GM23338 (cell line): ENCODE measurements at regions not wholly inside any gene's neighbourhood (a gene's known extent, or its start where the extent isn't known, plus 50 kb on each side); places are given as distances from the start of the nearest gene placed in this dataset.

ENCODE experiments used
- ATAC-seq: fragments of 200-7000 bp; cut with Tn5 transposase; 3 replicates; pipeline ENCODE4 v1.9.1; 2020
- DNase-seq: peaks from one replicate; pipeline ENCODE4 v3.0.0-alpha.2; 2015; ENCODE audit warnings: low spot score
- H2AFZ ChIP-seq: fragments of 200-600 bp; sonication (generic); 2 replicates; pipeline ENCODE4 v1.8.0; 2016; ENCODE audit warnings: antibody characterized with exemption, mild to moderate bottlenecking, moderate library complexity
- H3F3A ChIP-seq: fragments of 200-600 bp; sonication (generic); replicated peaks from 2 replicates; pipeline ENCODE4 v1.8.0; 2017; ENCODE audit warnings: antibody characterized with exemption, mixed run types, low read depth
- H3K27ac ChIP-seq: fragments of 200-600 bp; sonication (generic); 2 replicates; pipeline ENCODE4 v1.6.1; 2016; ENCODE audit warnings: low read depth
- H3K27me3 ChIP-seq: fragments of 200-600 bp; sonication (generic); 2 replicates; pipeline ENCODE4 v1.8.0; 2016; ENCODE audit warnings: mild to moderate bottlenecking, mixed run types, moderate library complexity; ENCODE audit not compliant: insufficient read depth
- H3K36me3 ChIP-seq: fragments of 200-600 bp; sonication (generic); 2 replicates; pipeline ENCODE4 v1.8.0; 2016; ENCODE audit warnings: mild to moderate bottlenecking; ENCODE audit not compliant: insufficient read depth
- H3K4me1 ChIP-seq: fragments of 200-600 bp; sonication (generic); 2 replicates; pipeline ENCODE4 v1.8.0; 2016; ENCODE audit warnings: mild to moderate bottlenecking, moderate library complexity; ENCODE audit not compliant: insufficient read depth
- H3K4me2 ChIP-seq: fragments of 200-600 bp; sonication (generic); 2 replicates; pipeline ENCODE4 v1.7.1; 2017; ENCODE audit warnings: mixed run types
- H3K4me3 ChIP-seq: fragments of 200-600 bp; sonication (generic); 2 replicates; pipeline ENCODE4 v1.6.1; 2016; ENCODE audit warnings: mixed run types
- H3K79me2 ChIP-seq: fragments of 200-600 bp; sonication (generic); replicated peaks from 2 replicates; pipeline ENCODE4 v1.8.0; 2017; ENCODE audit warnings: mild to moderate bottlenecking; ENCODE audit not compliant: insufficient read depth
- H3K9me2 ChIP-seq: fragments of 200-600 bp; sonication (generic); 2 replicates; pipeline ENCODE4 v1.8.0; 2017; ENCODE audit not compliant: insufficient read depth
- H4K20me1 ChIP-seq: fragments of 200-600 bp; sonication (generic); replicated peaks from 2 replicates; pipeline ENCODE4 v1.8.0; 2017; ENCODE audit warnings: mild to moderate bottlenecking; ENCODE audit not compliant: insufficient read depth
- H3K27ac Mint-ChIP-seq: 2 replicates; pipeline ENCODE4 v1.8.0; 2020; ENCODE audit warnings: inconsistent platforms, mild to moderate bottlenecking, moderate library complexity, mixed read lengths
- H3K27me3 Mint-ChIP-seq: 3 replicates; pipeline ENCODE4 v1.8.0; 2022; ENCODE audit warnings: low read depth, mild to moderate bottlenecking, moderate library complexity, mixed read lengths, inconsistent platforms; ENCODE audit not compliant: insufficient read depth, poor library complexity
- H3K36me3 Mint-ChIP-seq: 3 replicates; pipeline ENCODE4 v1.8.0; 2021; ENCODE audit warnings: low read depth, mild to moderate bottlenecking, inconsistent platforms, moderate library complexity, mixed read lengths
- H3K4me1 Mint-ChIP-seq: 3 replicates; pipeline ENCODE4 v1.8.0; 2020; ENCODE audit warnings: mild to moderate bottlenecking, inconsistent platforms, mixed read lengths
- H3K4me3 Mint-ChIP-seq: 3 replicates; pipeline ENCODE4 v1.8.0; 2021; ENCODE audit warnings: moderate library complexity, mild to moderate bottlenecking, inconsistent platforms, mixed read lengths
- H3K9me3 Mint-ChIP-seq: 3 replicates; pipeline ENCODE4 v1.8.0; 2020; ENCODE audit warnings: moderate library complexity, mild to moderate bottlenecking, inconsistent platforms, mixed read lengths
- EZH2 ChIP-seq: fragments of 200-600 bp; sonication (generic); IDR thresholded peaks from one replicate; pipeline ENCODE4 v1.8.0; 2017; ENCODE audit warnings: antibody characterized with exemption, mild to moderate bottlenecking, low read depth; ENCODE audit not compliant: unreplicated experiment
- EZH2phosphoT487 ChIP-seq: fragments of 200-600 bp; sonication (generic); IDR thresholded peaks from one replicate; pipeline ENCODE4 v1.8.1; 2018; ENCODE audit warnings: antibody characterized with exemption; ENCODE audit not compliant: unreplicated experiment
- JUNB ChIP-seq: IDR thresholded peaks from one replicate; pipeline ENCODE4 v1.6.1; 2016; ENCODE audit warnings: antibody characterized with exemption; ENCODE audit not compliant: unreplicated experiment
- NANOG ChIP-seq: IDR thresholded peaks from 2 replicates; pipeline ENCODE4 v1.6.1; 2016; ENCODE audit warnings: antibody characterized with exemption, borderline replicate concordance
- ZNF114 ChIP-seq: fragments of 250-450 bp; sonication (Bioruptor Pico); IDR thresholded peaks from 2 replicates; pipeline ENCODE4 v1.5.0; 2020; ENCODE audit warnings: mild to moderate bottlenecking, moderate library complexity
- ZNF331 ChIP-seq: fragments of 250-450 bp; sonication (Bioruptor Pico); IDR thresholded peaks from 2 replicates; pipeline ENCODE4 v1.5.0; 2020; ENCODE audit warnings: low read depth, mild to moderate bottlenecking, moderate library complexity
- TF ChIP-seq, protein P1 (sequence below): IDR thresholded peaks from 2 replicates; pipeline ENCODE4 v1.6.1; 2016; ENCODE audit warnings: antibody characterized with exemption
- TF ChIP-seq, protein P2 (sequence below): fragments of 250-450 bp; sonication (Bioruptor Pico); IDR thresholded peaks from 2 replicates; pipeline ENCODE4 v1.5.0; 2020; ENCODE audit warnings: mild to moderate bottlenecking, moderate library complexity
- TF ChIP-seq, protein P3 (sequence below): IDR thresholded peaks from one replicate; pipeline ENCODE4 v1.6.1; 2018; ENCODE audit warnings: antibody characterized with exemption; ENCODE audit not compliant: unreplicated experiment

DNA sequence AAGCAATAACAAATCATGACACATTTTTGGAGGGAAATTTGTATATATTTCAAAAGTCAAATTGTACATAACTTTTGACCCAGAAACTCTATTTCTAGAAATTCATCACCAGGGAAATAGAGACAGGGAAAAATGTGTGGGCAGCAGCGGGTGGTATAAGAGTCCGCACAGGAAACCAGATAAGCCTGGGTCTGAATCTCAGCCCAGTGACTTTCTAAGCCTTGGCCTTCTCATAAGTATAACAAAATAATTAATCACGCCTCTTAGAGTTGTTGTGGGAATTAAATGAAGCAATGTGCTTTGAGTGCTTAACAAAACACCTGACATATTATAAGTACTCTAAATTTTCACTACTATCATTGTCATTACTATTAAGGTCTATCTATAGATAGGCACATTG is 149.2 kb upstream of the DAP start:
- ATAC-seq: no peak
- TF ChIP-seq ZNF114 (CRISPR knock-in tag) (no peak), ZNF331 (no peak)
- TF ChIP-seq, protein P1, sequence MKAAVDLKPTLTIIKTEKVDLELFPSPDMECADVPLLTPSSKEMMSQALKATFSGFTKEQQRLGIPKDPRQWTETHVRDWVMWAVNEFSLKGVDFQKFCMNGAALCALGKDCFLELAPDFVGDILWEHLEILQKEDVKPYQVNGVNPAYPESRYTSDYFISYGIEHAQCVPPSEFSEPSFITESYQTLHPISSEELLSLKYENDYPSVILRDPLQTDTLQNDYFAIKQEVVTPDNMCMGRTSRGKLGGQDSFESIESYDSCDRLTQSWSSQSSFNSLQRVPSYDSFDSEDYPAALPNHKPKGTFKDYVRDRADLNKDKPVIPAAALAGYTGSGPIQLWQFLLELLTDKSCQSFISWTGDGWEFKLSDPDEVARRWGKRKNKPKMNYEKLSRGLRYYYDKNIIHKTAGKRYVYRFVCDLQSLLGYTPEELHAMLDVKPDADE: no peak
- TF ChIP-seq, protein P2, sequence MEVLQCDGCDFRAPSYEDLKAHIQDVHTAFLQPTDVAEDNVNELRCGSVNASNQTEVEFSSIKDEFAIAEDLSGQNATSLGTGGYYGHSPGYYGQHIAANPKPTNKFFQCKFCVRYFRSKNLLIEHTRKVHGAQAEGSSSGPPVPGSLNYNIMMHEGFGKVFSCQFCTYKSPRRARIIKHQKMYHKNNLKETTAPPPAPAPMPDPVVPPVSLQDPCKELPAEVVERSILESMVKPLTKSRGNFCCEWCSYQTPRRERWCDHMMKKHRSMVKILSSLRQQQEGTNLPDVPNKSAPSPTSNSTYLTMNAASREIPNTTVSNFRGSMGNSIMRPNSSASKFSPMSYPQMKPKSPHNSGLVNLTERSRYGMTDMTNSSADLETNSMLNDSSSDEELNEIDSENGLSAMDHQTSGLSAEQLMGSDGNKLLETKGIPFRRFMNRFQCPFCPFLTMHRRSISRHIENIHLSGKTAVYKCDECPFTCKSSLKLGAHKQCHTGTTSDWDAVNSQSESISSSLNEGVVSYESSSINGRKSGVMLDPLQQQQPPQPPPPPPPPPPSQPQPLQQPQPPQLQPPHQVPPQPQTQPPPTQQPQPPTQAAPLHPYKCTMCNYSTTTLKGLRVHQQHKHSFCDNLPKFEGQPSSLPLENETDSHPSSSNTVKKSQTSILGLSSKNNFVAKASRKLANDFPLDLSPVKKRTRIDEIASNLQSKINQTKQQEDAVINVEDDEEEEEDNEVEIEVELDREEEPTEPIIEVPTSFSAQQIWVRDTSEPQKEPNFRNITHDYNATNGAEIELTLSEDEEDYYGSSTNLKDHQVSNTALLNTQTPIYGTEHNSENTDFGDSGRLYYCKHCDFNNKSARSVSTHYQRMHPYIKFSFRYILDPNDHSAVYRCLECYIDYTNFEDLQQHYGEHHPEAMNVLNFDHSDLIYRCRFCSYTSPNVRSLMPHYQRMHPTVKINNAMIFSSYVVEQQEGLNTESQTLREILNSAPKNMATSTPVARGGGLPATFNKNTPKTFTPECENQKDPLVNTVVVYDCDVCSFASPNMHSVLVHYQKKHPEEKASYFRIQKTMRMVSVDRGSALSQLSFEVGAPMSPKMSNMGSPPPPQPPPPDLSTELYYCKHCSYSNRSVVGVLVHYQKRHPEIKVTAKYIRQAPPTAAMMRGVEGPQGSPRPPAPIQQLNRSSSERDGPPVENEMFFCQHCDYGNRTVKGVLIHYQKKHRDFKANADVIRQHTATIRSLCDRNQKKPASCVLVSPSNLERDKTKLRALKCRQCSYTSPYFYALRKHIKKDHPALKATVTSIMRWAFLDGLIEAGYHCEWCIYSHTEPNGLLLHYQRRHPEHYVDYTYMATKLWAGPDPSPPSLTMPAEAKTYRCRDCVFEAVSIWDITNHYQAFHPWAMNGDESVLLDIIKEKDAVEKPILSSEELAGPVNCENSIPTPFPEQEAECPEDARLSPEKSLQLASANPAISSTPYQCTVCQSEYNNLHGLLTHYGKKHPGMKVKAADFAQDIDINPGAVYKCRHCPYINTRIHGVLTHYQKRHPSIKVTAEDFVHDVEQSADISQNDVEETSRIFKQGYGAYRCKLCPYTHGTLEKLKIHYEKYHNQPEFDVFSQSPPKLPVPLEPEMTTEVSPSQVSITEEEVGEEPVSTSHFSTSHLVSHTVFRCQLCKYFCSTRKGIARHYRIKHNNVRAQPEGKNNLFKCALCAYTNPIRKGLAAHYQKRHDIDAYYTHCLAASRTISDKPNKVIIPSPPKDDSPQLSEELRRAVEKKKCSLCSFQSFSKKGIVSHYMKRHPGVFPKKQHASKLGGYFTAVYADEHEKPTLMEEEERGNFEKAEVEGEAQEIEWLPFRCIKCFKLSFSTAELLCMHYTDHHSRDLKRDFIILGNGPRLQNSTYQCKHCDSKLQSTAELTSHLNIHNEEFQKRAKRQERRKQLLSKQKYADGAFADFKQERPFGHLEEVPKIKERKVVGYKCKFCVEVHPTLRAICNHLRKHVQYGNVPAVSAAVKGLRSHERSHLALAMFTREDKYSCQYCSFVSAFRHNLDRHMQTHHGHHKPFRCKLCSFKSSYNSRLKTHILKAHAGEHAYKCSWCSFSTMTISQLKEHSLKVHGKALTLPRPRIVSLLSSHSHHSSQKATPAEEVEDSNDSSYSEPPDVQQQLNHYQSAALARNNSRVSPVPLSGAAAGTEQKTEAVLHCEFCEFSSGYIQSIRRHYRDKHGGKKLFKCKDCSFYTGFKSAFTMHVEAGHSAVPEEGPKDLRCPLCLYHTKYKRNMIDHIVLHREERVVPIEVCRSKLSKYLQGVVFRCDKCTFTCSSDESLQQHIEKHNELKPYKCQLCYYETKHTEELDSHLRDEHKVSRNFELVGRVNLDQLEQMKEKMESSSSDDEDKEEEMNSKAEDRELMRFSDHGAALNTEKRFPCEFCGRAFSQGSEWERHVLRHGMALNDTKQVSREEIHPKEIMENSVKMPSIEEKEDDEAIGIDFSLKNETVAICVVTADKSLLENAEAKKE (CRISPR knock-in tag): no peak
- no peaks in the 10 kb centered on the region for H3K9me3 Mint-ChIP-seq

DNA sequence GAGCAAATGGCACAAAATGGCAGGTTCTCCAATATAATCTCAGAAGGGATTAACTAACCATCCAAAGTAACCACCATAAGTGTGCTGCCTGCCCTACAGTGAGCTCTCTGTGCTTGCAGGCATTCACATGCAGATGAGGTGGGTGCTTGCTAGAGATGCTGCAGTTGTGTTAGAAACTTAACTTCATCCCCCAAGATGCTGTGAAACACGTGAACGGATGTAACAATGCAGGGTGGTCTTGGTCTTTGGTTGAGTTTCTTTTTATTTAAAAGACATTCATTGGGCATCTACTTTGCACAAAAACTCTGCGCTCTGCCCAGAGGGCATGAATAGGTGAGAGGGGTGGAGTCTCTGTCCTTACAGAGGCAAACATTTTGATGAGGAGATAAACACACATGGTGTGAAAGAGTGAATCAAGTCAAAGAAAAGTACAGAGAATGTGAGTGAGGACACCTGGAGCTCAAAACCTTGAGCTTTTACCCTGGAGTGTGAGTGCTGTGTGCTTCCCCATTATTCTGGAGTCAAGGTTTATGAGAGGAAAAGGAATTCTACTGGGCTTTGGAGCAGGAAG is 143.9 kb upstream of the DAP start:
- Histone ChIP-seq H3K27ac (no peak overlapping the region), H4K20me1 (no peaks in the 10 kb centered on the region), H3K4me3 (0 out of 2 replicates have a peak overlapping the region, but pooled peaks have one; percentile 21), H3K4me1 (peaks cover 49% of the 10 kb centered on the region), H3K36me3 (no peaks in the 10 kb centered on the region), H3K79me2 (no peaks in the 10 kb centered on the region), H3F3A (no peaks in the 10 kb centered on the region), H3K4me2 (peak overlapping the region; percentile 46), H3K27me3 (no peaks in the 10 kb centered on the region), H2AFZ (peak overlapping the region; percentile 15; the same call in 1 of the 2 replicates), H3K9me2 (no peaks in the 10 kb centered on the region)
- Mint-ChIP-seq H3K27ac (peak overlapping the region; percentile 25; the same call in 1 of the 2 replicates), H3K4me1 (peaks cover 53% of the 10 kb centered on the region), H3K9me3 (no peaks in the 10 kb centered on the region; the same call in 2 of the 3 replicates), H3K4me3 (peak overlapping the region; percentile 11; the same call in 1 of the 3 replicates), H3K36me3 (no peaks in the 10 kb centered on the region), H3K27me3 (peaks cover 3% of the 10 kb centered on the region)
- ATAC-seq (peak; percentile 98), DNase-seq (peak; percentile 61)
- TF ChIP-seq, protein P1: no peak
- TF ChIP-seq, protein P3, sequence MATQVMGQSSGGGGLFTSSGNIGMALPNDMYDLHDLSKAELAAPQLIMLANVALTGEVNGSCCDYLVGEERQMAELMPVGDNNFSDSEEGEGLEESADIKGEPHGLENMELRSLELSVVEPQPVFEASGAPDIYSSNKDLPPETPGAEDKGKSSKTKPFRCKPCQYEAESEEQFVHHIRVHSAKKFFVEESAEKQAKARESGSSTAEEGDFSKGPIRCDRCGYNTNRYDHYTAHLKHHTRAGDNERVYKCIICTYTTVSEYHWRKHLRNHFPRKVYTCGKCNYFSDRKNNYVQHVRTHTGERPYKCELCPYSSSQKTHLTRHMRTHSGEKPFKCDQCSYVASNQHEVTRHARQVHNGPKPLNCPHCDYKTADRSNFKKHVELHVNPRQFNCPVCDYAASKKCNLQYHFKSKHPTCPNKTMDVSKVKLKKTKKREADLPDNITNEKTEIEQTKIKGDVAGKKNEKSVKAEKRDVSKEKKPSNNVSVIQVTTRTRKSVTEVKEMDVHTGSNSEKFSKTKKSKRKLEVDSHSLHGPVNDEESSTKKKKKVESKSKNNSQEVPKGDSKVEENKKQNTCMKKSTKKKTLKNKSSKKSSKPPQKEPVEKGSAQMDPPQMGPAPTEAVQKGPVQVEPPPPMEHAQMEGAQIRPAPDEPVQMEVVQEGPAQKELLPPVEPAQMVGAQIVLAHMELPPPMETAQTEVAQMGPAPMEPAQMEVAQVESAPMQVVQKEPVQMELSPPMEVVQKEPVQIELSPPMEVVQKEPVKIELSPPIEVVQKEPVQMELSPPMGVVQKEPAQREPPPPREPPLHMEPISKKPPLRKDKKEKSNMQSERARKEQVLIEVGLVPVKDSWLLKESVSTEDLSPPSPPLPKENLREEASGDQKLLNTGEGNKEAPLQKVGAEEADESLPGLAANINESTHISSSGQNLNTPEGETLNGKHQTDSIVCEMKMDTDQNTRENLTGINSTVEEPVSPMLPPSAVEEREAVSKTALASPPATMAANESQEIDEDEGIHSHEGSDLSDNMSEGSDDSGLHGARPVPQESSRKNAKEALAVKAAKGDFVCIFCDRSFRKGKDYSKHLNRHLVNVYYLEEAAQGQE: no peak
- no peak for TF ChIP-seq ZNF114 (CRISPR knock-in tag)
- TF ChIP-seq ZNF331: no peak
- no peak for TF ChIP-seq EZH2phosphoT487
- TF ChIP-seq NANOG: no peak
- no peak for TF ChIP-seq EZH2
- no peak for TF ChIP-seq JUNB

More for the DNA sequence above, 149.2 kb upstream of the DAP start:
- H3F3A ChIP-seq: no peaks in the 10 kb centered on the region
- no peak overlapping the region for H2AFZ ChIP-seq
- H3K36me3 Mint-ChIP-seq: no peaks in the 10 kb centered on the region
- DNase-seq: no peak
- no peaks in the 10 kb centered on the region for H3K36me3 ChIP-seq
- H3K27ac Mint-ChIP-seq: no peak overlapping the region
- H3K4me1 ChIP-seq: peaks cover 17% of the 10 kb centered on the region
- no peaks in the 10 kb centered on the region for H3K27me3 Mint-ChIP-seq
- H3K4me1 Mint-ChIP-seq: peaks cover 20% of the 10 kb centered on the region
- H4K20me1 ChIP-seq: no peaks in the 10 kb centered on the region
- no peak overlapping the region for H3K4me2 ChIP-seq
- H3K4me3 ChIP-seq: no peak overlapping the region
- H3K79me2 ChIP-seq: no peaks in the 10 kb centered on the region
- no peak overlapping the region for H3K4me3 Mint-ChIP-seq
- H3K9me2 ChIP-seq: no peaks in the 10 kb centered on the region
- H3K27ac ChIP-seq: no peak overlapping the region
- H3K27me3 ChIP-seq: no peaks in the 10 kb centered on the region
